Heart left ventricle (tissue), 16 donors: ENCODE measurements at regions not wholly inside any gene's neighbourhood (a gene's known extent, or its start where the extent isn't known, plus 50 kb on each side); places are given as distances from the start of the nearest gene placed in this dataset.

Experiments
- ATAC-seq, 4 donors: fragments of 200-7000 bp; cut with Tn5 transposase; one replicate each; pipeline ENCODE4 v1.9.1; 2020 to 2022; ENCODE audit warnings: moderate library complexity in 4 of 4, mild to moderate bottlenecking in 3 of 4, moderate number of reproducible peaks in 1 of 4
- DNase-seq, 5 donors: peaks; one replicate each; pipeline ENCODE4 v3.0.0-alpha.2; 2020
- H3K27ac ChIP-seq, 12 donors: fragments of 200-600 bp; sonication (generic) in 4 of 12; one replicate each; pipeline versions ENCODE4 v1.5.0 to v1.8.0; 2016 to 2022; ENCODE audit warnings: mild to moderate bottlenecking in 2 of 12
- H3K27me3 ChIP-seq, 9 donors: fragments of 200-600 bp; sonication (generic) in 2 of 9; one replicate each; pipeline versions ENCODE4 v1.5.1 to v1.8.0; 2016 to 2022; ENCODE audit warnings: mild to moderate bottlenecking in 3 of 9
- H3K36me3 ChIP-seq, 9 donors: fragments of 200-600 bp; sonication (generic) in 2 of 9; one replicate each; pipeline versions ENCODE4 v1.5.0 to v1.8.0; 2018 to 2022; ENCODE audit warnings: mild to moderate bottlenecking in 2 of 9
- H3K4me1 ChIP-seq, 12 donors: fragments of 200-600 bp; sonication (generic) in 4 of 12; one replicate each; pipeline versions ENCODE4 v1.5.0 to v1.8.0; 2016 to 2022; ENCODE audit warnings: mild to moderate bottlenecking in 3 of 12
- H3K4me3 ChIP-seq, 12 donors: fragments of 200-600 bp; sonication (generic) in 4 of 12; one replicate each; pipeline versions ENCODE4 v1.5.0 to v1.8.0; 2017 to 2022; ENCODE audit warnings: mild to moderate bottlenecking in 9 of 12, moderate library complexity in 4 of 12
- H3K9me3 ChIP-seq, 12 donors: fragments of 200-600 bp; sonication (generic) in 4 of 12; one replicate each; pipeline versions ENCODE4 v1.5.0 to v1.8.0; 2016 to 2022; ENCODE audit warnings: mild to moderate bottlenecking in 1 of 12
- POLR2A ChIP-seq, 2 donors: fragments of 450-650 bp; IDR thresholded peaks; one replicate each; pipeline ENCODE4 v1.6.1; 2017; ENCODE audit warnings: antibody characterized with exemption in 2 of 2, mild to moderate bottlenecking in 2 of 2, moderate library complexity in 2 of 2
- WGBS, 4 donors: extraction: QIAGEN DNeasy Blood & Tissue Kit in 2 of 4; methylation state at CpG; one replicate each; pipeline versions ENCODE4 v1.1.5 to v1.1.7; 2013 to 2018; 5-methylcytosine and 5-hydroxymethylcytosine counted together
- intact Hi-C, 10 donors: fragments of 100-400 bp; cut with DNase I; formaldehyde crosslinking; loops; one replicate each; pipeline versions ENCODE4 v1.11.1 to v1.14.2; 2022
- TF ChIP-seq, protein P1 (sequence below), 12 donors: fragments of 200-600 bp; sonication (generic) in 4 of 12; IDR thresholded peaks; one replicate each; pipeline versions ENCODE4 v1.5.0 to v1.8.0; 2018 to 2022; ENCODE audit warnings: antibody characterized with exemption in 12 of 12, mild to moderate bottlenecking in 5 of 12
- donor health status: ischemic (EF 13 %, LVEDD 7.1; RV severe dilation, severe dysfunction).
- donor health status: healthy with polysubstance abuse.
- donor health status: DM: no; HTN: yes; CAD: no.
- donor health status: DM: no; HTN: no; CAD: no.
- donor health status: ischemic (EF 25% LVEDD 6.9; RV normal size, moderate dysfunction).
- donor health status: ischemic (EF 25% LVEDD 5.7; RV mildly dilated, moderate dysfunction).
- donor health status: healthy.
- donor health status: DM: yes; HTN: yes; CAD: no.
- donor health status: ischemic (EF 35%, LVEDD 5.7; RV mildly dilated, moderate dysfunction).
- donor health status: nonischemic (EF 11% LVEDD 7.7; RV severe dilation, severe dysfunction).
- donor health status: DM: yes; HTN: yes; CAD: no.
- donor health status: PGD.
- donor health status: ischemic (EF 29% LVEDD 5.4; RV normal size, mild dysfunction).
- donor health status: nonischemic (EF 23%, LVEDD 6.1; RV moderate dilation, normal function).

DNA sequence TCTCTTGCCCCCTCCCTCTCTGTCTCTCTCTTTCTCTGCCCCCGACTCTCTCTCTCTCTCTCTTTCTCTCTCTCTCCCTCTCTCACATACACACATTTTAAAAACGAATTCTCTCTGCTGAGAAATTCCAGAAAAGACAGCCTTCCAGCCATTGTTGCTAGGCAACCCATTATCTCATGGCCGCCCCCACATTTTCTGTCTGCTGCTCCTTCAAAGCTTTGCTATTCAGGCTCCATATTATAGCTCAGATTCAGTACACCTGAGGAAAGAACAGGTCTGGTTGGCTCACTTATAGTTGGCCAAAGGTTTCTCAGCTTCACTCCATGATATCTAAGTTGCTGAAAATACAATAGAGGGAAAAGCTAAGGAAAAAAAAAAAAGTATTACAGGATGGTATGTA is 174.4 kb upstream of the RADX start:
- ATAC-seq (no peak), DNase-seq (no peak)
- TF ChIP-seq, protein P1, sequence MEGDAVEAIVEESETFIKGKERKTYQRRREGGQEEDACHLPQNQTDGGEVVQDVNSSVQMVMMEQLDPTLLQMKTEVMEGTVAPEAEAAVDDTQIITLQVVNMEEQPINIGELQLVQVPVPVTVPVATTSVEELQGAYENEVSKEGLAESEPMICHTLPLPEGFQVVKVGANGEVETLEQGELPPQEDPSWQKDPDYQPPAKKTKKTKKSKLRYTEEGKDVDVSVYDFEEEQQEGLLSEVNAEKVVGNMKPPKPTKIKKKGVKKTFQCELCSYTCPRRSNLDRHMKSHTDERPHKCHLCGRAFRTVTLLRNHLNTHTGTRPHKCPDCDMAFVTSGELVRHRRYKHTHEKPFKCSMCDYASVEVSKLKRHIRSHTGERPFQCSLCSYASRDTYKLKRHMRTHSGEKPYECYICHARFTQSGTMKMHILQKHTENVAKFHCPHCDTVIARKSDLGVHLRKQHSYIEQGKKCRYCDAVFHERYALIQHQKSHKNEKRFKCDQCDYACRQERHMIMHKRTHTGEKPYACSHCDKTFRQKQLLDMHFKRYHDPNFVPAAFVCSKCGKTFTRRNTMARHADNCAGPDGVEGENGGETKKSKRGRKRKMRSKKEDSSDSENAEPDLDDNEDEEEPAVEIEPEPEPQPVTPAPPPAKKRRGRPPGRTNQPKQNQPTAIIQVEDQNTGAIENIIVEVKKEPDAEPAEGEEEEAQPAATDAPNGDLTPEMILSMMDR (IDR thresholded peaks at IDR 0.05) = no peak
- TF ChIP-seq POLR2A (IDR thresholded peaks at IDR 0.05) = no peak
- Histone ChIP-seq H3K4me1 (no peaks in the 10 kb centered on the region), H3K4me3 (no peak overlapping the region), H3K27me3 (peaks cover 0 to 27% (median 0%) of the 10 kb centered on the region in 9 donors), H3K36me3 (no peaks in the 10 kb centered on the region), H3K9me3 (no peaks in the 10 kb centered on the region), H3K27ac (no peak overlapping the region)
- intact Hi-C loops = no loop called here
- 19 to 32% (median 30%) methylated on average over 3 of the region's 3 CpGs for WGBS, 4 donors

DNA sequence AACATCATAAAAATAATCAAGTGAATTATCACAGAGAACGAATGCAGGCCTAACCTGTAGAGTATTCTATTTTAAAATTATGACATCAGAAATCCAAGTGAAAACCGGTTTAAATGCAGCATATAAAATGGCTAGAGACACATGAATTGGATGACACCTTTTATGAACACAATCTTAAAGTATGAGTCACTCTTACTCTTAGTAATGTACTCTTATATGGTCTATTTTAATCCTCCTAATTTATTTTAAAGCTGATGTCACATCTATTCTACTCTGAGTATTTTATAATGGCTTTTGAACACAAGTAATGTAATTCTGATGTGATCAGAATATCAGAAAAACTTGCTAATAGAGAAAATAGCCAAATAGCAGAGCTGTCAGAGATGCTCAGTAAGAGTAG is 161.4 kb upstream of the RADX start:
- Histone ChIP-seq H3K27ac (no peak overlapping the region), H3K36me3 (no peaks in the 10 kb centered on the region), H3K4me3 (no peak overlapping the region), H3K4me1 (no peaks in the 10 kb centered on the region), H3K27me3 (no peaks in the 10 kb centered on the region), H3K9me3 (no peaks in the 10 kb centered on the region)
- intact Hi-C loops = no loop called here
- DNase-seq = no peak
- 31 to 44% (median 38%) methylated on average over 2 of the region's 2 CpGs for WGBS, 4 donors
- ATAC-seq = no peak
- TF ChIP-seq POLR2A (IDR thresholded peaks at IDR 0.05) = no peak
- TF ChIP-seq, protein P1 (IDR thresholded peaks at IDR 0.05) = no peak

DNA sequence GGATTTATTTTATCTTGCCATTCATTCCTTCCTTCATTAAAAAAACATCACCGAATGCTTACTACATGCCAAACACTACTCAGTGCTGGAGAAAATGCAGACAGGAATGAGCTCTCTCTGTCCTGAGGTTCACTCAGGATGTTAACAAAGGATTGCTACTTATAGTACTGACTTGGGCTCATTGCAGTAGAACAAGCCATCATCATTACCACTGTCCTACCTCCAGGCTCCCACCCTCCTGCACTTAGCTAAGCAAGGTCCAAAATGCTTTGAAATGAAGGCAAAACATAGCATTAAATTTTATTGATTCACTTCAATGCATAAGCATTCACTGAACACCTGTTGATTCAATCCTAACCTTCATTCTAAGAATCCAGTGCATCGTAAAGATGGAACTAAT is 159.8 kb upstream of the RADX start:
- Histone ChIP-seq H3K27me3 (no peaks in the 10 kb centered on the region), H3K4me3 (no peak overlapping the region), H3K4me1 (no peaks in the 10 kb centered on the region), H3K27ac (no peak overlapping the region), H3K36me3 (no peaks in the 10 kb centered on the region), H3K9me3 (no peaks in the 10 kb centered on the region)
- 89 to 94% (median 91%) methylated on average over 2 of the region's 2 CpGs for WGBS, 4 donors
- ATAC-seq (no peak), DNase-seq (no peak)
- no peak for TF ChIP-seq POLR2A (IDR thresholded peaks at IDR 0.05)
- TF ChIP-seq, protein P1 (IDR thresholded peaks at IDR 0.05) = no peak
- intact Hi-C loops = no loop called here

DNA sequence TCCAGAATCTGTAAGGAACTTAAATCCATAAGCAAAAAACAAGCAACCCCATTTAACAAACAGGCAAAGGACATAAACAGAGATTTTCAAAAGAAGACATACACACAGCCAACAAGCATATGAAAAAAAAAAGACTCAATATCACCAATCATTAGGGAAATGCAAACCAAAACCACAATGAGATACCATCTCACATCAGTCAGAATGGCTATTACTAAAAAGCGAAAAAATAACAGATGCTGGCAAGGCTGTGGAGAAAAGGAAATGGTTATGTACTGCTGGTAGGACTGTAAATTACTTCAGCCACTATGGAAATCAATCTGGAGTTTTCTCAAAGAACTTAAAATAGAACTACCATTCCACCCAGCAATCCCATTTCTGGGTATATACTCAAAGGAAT is 156.8 kb upstream of the RADX start:
- intact Hi-C loops = no loop called here
- Histone ChIP-seq H3K27ac (no peak overlapping the region), H3K36me3 (no peaks in the 10 kb centered on the region), H3K4me3 (no peak overlapping the region), H3K9me3 (no peaks in the 10 kb centered on the region), H3K27me3 (no peaks in the 10 kb centered on the region), H3K4me1 (no peaks in the 10 kb centered on the region)
- DNase-seq = no peak
- 73 to 91% (median 85%) methylated on average over 1 of the region's 1 CpG for WGBS, 4 donors
- TF ChIP-seq POLR2A (IDR thresholded peaks at IDR 0.05) = no peak
- TF ChIP-seq, protein P1 (IDR thresholded peaks at IDR 0.05) = no peak
- ATAC-seq = no peak
